ENCODE measurements at regions not wholly inside any gene's neighbourhood (a gene's known extent, or its start where the extent isn't known, plus 50 kb on each side); places are given as distances from the start of the nearest gene placed in this dataset.

DNA sequence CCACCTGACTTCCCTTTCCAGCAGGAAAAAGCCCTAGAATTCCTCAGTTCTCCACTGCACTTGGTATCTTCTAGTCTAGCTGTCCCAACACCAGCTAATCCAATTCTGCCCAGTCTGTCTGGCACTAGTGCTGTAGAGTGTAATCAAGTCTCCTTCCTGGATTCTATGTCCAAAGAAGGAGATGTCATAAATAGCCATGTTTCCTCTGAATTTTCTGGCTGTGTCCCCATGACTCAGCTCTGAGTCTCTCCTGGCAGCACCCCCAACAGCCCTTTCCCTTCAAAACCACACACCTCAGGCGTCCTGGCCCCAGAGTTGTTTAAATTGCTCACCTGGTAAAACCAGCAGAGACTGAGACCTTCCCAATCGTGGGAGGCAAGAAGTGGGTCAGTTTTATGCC is 197.2 kb downstream of the GRXCR1 start:
- H3K36me3 ChIP-seq (ENCODE audit: control insufficient read depth in 1 of 2, insufficient read depth in 2 of 2, low read length in 2 of 2) = no peaks in the 10 kb centered on the region
- H3K4me3 ChIP-seq (ENCODE audit: low read depth in 1 of 2, low read length in 2 of 2) = no peak overlapping the region
- no peak overlapping the region for H3K9ac ChIP-seq (ENCODE audit: low read depth in 1 of 2, low read length in 2 of 2)
- H3K4me1 ChIP-seq (ENCODE audit: control insufficient read depth in 1 of 2, insufficient read depth in 2 of 2, low read length in 2 of 2) = no peaks in the 10 kb centered on the region
- H3K27me3 ChIP-seq (ENCODE audit: control insufficient read depth in 1 of 2, insufficient read depth in 2 of 2, low read length in 2 of 2) = no peaks in the 10 kb centered on the region
- H3K27ac ChIP-seq (ENCODE audit: low read depth, low read length) = no peak overlapping the region
- H3K9me3 ChIP-seq (ENCODE audit: control insufficient read depth in 1 of 2, low read length in 2 of 2) = no peaks in the 10 kb centered on the region

GRCh38 chr4:43103048-43103447 is 210.5 kb downstream of the GRXCR1 start:
- H3K9ac ChIP-seq (ENCODE audit: low read depth in 1 of 2, low read length in 2 of 2) = no peak overlapping the region
- no peaks in the 10 kb centered on the region for H3K27me3 ChIP-seq (ENCODE audit: control insufficient read depth in 1 of 2, insufficient read depth in 2 of 2, low read length in 2 of 2)
- no peaks in the 10 kb centered on the region for H3K4me1 ChIP-seq (ENCODE audit: control insufficient read depth in 1 of 2, insufficient read depth in 2 of 2, low read length in 2 of 2)
- H3K4me3 ChIP-seq (ENCODE audit: low read depth in 1 of 2, low read length in 2 of 2) = no peak overlapping the region
- H3K27ac ChIP-seq (ENCODE audit: low read depth, low read length) = no peak overlapping the region
- no peaks in the 10 kb centered on the region for H3K36me3 ChIP-seq (ENCODE audit: control insufficient read depth in 1 of 2, insufficient read depth in 2 of 2, low read length in 2 of 2)
- peaks cover 0 to 2% of the 10 kb centered on the region in 2 donors for H3K9me3 ChIP-seq (ENCODE audit: control insufficient read depth in 1 of 2, low read length in 2 of 2)

DNA sequence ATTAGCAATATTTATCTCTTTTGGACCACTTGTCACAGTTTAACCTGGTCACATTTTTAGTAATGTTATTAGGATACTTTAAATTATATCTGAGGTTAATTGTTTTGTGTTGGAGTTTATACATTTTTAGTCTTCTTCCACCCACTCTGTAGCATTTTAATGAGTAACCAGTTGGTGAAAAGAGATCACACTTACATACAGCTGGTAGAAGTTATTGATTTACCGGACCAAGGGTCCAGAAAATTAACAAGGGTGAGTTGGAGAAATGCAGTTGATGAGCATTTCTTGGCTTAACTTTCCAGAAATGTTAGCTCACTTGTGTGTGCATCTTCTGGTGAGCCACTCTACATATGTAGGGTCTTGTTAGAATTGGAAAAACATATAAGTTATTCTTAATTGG is 219.6 kb downstream of the GRXCR1 start:
- no peak overlapping the region for H3K4me3 ChIP-seq (ENCODE audit: low read depth in 1 of 2, low read length in 2 of 2)
- H3K27me3 ChIP-seq (ENCODE audit: control insufficient read depth in 1 of 2, insufficient read depth in 2 of 2, low read length in 2 of 2) = no peaks in the 10 kb centered on the region
- no peak overlapping the region for H3K9ac ChIP-seq (ENCODE audit: low read depth in 1 of 2, low read length in 2 of 2)
- H3K4me1 ChIP-seq (ENCODE audit: control insufficient read depth in 1 of 2, insufficient read depth in 2 of 2, low read length in 2 of 2) = no peaks in the 10 kb centered on the region
- H3K36me3 ChIP-seq (ENCODE audit: control insufficient read depth in 1 of 2, insufficient read depth in 2 of 2, low read length in 2 of 2) = no peaks in the 10 kb centered on the region
- H3K9me3 ChIP-seq (ENCODE audit: control insufficient read depth in 1 of 2, low read length in 2 of 2) = peaks cover 0 to 4% of the 10 kb centered on the region in 2 donors
- H3K27ac ChIP-seq (ENCODE audit: low read depth, low read length) = no peak overlapping the region

- Histone ChIP-seq H3K36me3 (ENCODE audit: control insufficient read depth in 1 of 2, insufficient read depth in 2 of 2, low read length in 2 of 2) (no peaks in the 10 kb centered on the region), H3K4me3 (ENCODE audit: low read depth in 1 of 2, low read length in 2 of 2) (no peak overlapping the region), H3K27me3 (ENCODE audit: control insufficient read depth in 1 of 2, insufficient read depth in 2 of 2, low read length in 2 of 2) (no peaks in the 10 kb centered on the region), H3K27ac (ENCODE audit: low read depth, low read length) (no peak overlapping the region), H3K9me3 (ENCODE audit: control insufficient read depth in 1 of 2, low read length in 2 of 2) (peaks cover 0 to 4% of the 10 kb centered on the region in 2 donors), H3K9ac (ENCODE audit: low read depth in 1 of 2, low read length in 2 of 2) (no peak overlapping the region), H3K4me1 (ENCODE audit: control insufficient read depth in 1 of 2, insufficient read depth in 2 of 2, low read length in 2 of 2) (no peaks in the 10 kb centered on the region)
Measured at GRCh38 chr4:43113196-43113595, 220.7 kb downstream of the GRXCR1 start.

GRCh38 chr4:43126595-43126994 is 234.1 kb downstream of the GRXCR1 start:
- Histone ChIP-seq H3K4me1 (ENCODE audit: control insufficient read depth in 1 of 2, insufficient read depth in 2 of 2, low read length in 2 of 2) (no peaks in the 10 kb centered on the region), H3K9me3 (ENCODE audit: control insufficient read depth in 1 of 2, low read length in 2 of 2) (no peaks in the 10 kb centered on the region), H3K9ac (ENCODE audit: low read depth in 1 of 2, low read length in 2 of 2) (no peak overlapping the region), H3K27me3 (ENCODE audit: control insufficient read depth in 1 of 2, insufficient read depth in 2 of 2, low read length in 2 of 2) (no peaks in the 10 kb centered on the region), H3K27ac (ENCODE audit: low read depth, low read length) (no peak overlapping the region), H3K36me3 (ENCODE audit: control insufficient read depth in 1 of 2, insufficient read depth in 2 of 2, low read length in 2 of 2) (no peaks in the 10 kb centered on the region), H3K4me3 (ENCODE audit: low read depth in 1 of 2, low read length in 2 of 2) (no peak overlapping the region)

- no peak overlapping the region for H3K27ac ChIP-seq (ENCODE audit: low read depth, low read length)
Measured at GRCh38 chr4:43130228-43131021, 237.9 kb downstream of the GRXCR1 start.

GRCh38 chr4:43132010-43132582 is 239.6 kb downstream of the GRXCR1 start:
- H3K9me3 ChIP-seq (ENCODE audit: control insufficient read depth in 1 of 2, low read length in 2 of 2) = no peaks in the 10 kb centered on the region
- H3K4me3 ChIP-seq (ENCODE audit: low read depth in 1 of 2, low read length in 2 of 2) = no peak overlapping the region
- H3K9ac ChIP-seq (ENCODE audit: low read depth in 1 of 2, low read length in 2 of 2) = no peak overlapping the region
- H3K36me3 ChIP-seq (ENCODE audit: control insufficient read depth in 1 of 2, insufficient read depth in 2 of 2, low read length in 2 of 2) = no peaks in the 10 kb centered on the region
- H3K4me1 ChIP-seq (ENCODE audit: control insufficient read depth in 1 of 2, insufficient read depth in 2 of 2, low read length in 2 of 2) = no peaks in the 10 kb centered on the region
- H3K27me3 ChIP-seq (ENCODE audit: control insufficient read depth in 1 of 2, insufficient read depth in 2 of 2, low read length in 2 of 2) = no peaks in the 10 kb centered on the region
- no peak overlapping the region for H3K27ac ChIP-seq (ENCODE audit: low read depth, low read length)

More at GRCh38 chr4:43130228-43131021, 237.9 kb downstream of the GRXCR1 start:
- no peaks in the 10 kb centered on the region for H3K9me3 ChIP-seq (ENCODE audit: control insufficient read depth in 1 of 2, low read length in 2 of 2)
- no peak overlapping the region for H3K9ac ChIP-seq (ENCODE audit: low read depth in 1 of 2, low read length in 2 of 2)
- no peak overlapping the region for H3K4me3 ChIP-seq (ENCODE audit: low read depth in 1 of 2, low read length in 2 of 2)
- no peaks in the 10 kb centered on the region for H3K27me3 ChIP-seq (ENCODE audit: control insufficient read depth in 1 of 2, insufficient read depth in 2 of 2, low read length in 2 of 2)
- H3K36me3 ChIP-seq (ENCODE audit: control insufficient read depth in 1 of 2, insufficient read depth in 2 of 2, low read length in 2 of 2) = no peaks in the 10 kb centered on the region
- no peaks in the 10 kb centered on the region for H3K4me1 ChIP-seq (ENCODE audit: control insufficient read depth in 1 of 2, insufficient read depth in 2 of 2, low read length in 2 of 2)

DNA sequence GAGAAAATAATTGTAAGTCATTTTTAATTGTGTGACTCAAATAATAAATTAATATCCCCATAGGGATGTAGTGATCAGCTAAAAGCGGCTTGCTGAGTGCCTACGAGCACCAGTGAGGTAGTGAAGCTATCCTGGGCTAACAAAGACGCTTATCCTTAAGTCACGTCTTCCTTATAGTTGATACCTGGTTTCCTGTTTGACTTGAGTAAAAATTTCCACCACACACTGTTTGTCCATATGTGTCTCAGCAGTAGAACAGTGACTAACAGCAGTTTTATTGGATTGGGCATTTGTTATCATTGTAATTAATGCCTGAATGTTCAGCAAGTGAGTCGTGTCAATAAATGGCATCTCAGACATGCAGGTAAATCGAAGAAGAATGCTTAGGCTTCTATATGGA is 241.1 kb downstream of the GRXCR1 start:
- H3K9me3 ChIP-seq (ENCODE audit: control insufficient read depth in 1 of 2, low read length in 2 of 2) = no peaks in the 10 kb centered on the region
- no peaks in the 10 kb centered on the region for H3K36me3 ChIP-seq (ENCODE audit: control insufficient read depth in 1 of 2, insufficient read depth in 2 of 2, low read length in 2 of 2)
- H3K4me3 ChIP-seq (ENCODE audit: low read depth in 1 of 2, low read length in 2 of 2) = no peak overlapping the region
- no peaks in the 10 kb centered on the region for H3K27me3 ChIP-seq (ENCODE audit: control insufficient read depth in 1 of 2, insufficient read depth in 2 of 2, low read length in 2 of 2)
- H3K9ac ChIP-seq (ENCODE audit: low read depth in 1 of 2, low read length in 2 of 2) = no peak overlapping the region
- H3K4me1 ChIP-seq (ENCODE audit: control insufficient read depth in 1 of 2, insufficient read depth in 2 of 2, low read length in 2 of 2) = no peaks in the 10 kb centered on the region
- no peak overlapping the region for H3K27ac ChIP-seq (ENCODE audit: low read depth, low read length)

DNA sequence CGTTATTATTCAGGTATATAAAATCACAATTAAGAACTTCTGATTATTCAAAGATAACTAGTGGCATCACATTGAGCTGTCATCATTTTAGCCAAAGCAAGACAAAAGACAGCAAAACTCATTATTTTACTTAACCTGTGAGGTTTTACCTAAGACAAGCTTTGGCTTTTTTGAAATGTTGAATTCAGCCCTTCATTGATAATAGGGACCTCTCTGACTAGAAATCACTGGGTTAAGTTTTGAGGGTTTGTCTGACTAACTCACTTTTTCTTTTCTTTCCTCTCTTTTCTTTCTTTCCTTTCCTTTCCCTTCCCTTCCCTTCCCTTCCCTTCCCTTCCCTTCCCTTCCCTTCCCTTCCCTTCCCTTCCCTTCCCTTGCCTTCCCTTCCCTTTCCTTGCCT is 244.2 kb downstream of the GRXCR1 start:
- Histone ChIP-seq H3K27ac (ENCODE audit: low read depth, low read length) (no peak overlapping the region), H3K36me3 (ENCODE audit: control insufficient read depth in 1 of 2, insufficient read depth in 2 of 2, low read length in 2 of 2) (no peaks in the 10 kb centered on the region), H3K4me1 (ENCODE audit: control insufficient read depth in 1 of 2, insufficient read depth in 2 of 2, low read length in 2 of 2) (no peaks in the 10 kb centered on the region), H3K27me3 (ENCODE audit: control insufficient read depth in 1 of 2, insufficient read depth in 2 of 2, low read length in 2 of 2) (no peaks in the 10 kb centered on the region), H3K9me3 (ENCODE audit: control insufficient read depth in 1 of 2, low read length in 2 of 2) (peaks cover 0 to 5% of the 10 kb centered on the region in 2 donors), H3K4me3 (ENCODE audit: low read depth in 1 of 2, low read length in 2 of 2) (no peak overlapping the region), H3K9ac (ENCODE audit: low read depth in 1 of 2, low read length in 2 of 2) (no peak overlapping the region)

- no peak overlapping the region for H3K27ac ChIP-seq (ENCODE audit: low read depth, low read length)
- H3K9ac ChIP-seq (ENCODE audit: low read depth in 1 of 2, low read length in 2 of 2) = no peak overlapping the region
- no peaks in the 10 kb centered on the region for H3K36me3 ChIP-seq (ENCODE audit: control insufficient read depth in 1 of 2, insufficient read depth in 2 of 2, low read length in 2 of 2)
- no peaks in the 10 kb centered on the region for H3K27me3 ChIP-seq (ENCODE audit: control insufficient read depth in 1 of 2, insufficient read depth in 2 of 2, low read length in 2 of 2)
- H3K4me3 ChIP-seq (ENCODE audit: low read depth in 1 of 2, low read length in 2 of 2) = no peak overlapping the region
- peaks cover 0 to 2% of the 10 kb centered on the region in 2 donors for H3K9me3 ChIP-seq (ENCODE audit: control insufficient read depth in 1 of 2, low read length in 2 of 2)
- no peaks in the 10 kb centered on the region for H3K4me1 ChIP-seq (ENCODE audit: control insufficient read depth in 1 of 2, insufficient read depth in 2 of 2, low read length in 2 of 2)
Measured at GRCh38 chr4:43146198-43146597, 253.7 kb downstream of the GRXCR1 start.

All from duodenal mucosa (tissue), 2 donors.